Vagina (tissue), 2 donors: ENCODE measurements at regions not wholly inside any gene's neighbourhood (a gene's known extent, or its start where the extent isn't known, plus 50 kb on each side); places are given as distances from the start of the nearest gene placed in this dataset.

Source experiments
- DNase-seq, 2 donors: peaks; one replicate each; pipeline ENCODE4 v3.0.0-alpha.2; 2017; ENCODE audit errors: extremely low spot score in 2 of 2
- H3K27ac ChIP-seq: fragments of 200-600 bp; sonication (generic); one replicate; pipeline ENCODE4 v1.5.1; 2019
- H3K27me3 ChIP-seq: fragments of 200-600 bp; sonication (generic); one replicate; pipeline ENCODE4 v1.5.1; 2019
- H3K36me3 ChIP-seq, 2 donors: fragments of 200-600 bp; sonication (generic); one replicate each; pipeline ENCODE4 v1.5.1; 2017 to 2019
- H3K4me1 ChIP-seq: fragments of 200-600 bp; sonication (generic); one replicate; pipeline ENCODE4 v1.5.1; 2019
- H3K4me3 ChIP-seq, 2 donors: fragments of 200-600 bp; sonication (generic); 1 replicate in 1 of 2; 2 replicates in 1 of 2; pipeline ENCODE4 v1.5.1; 2016 to 2019
- H3K9me3 ChIP-seq: fragments of 200-600 bp; sonication (generic); one replicate; pipeline ENCODE4 v1.5.1; 2019
- POLR2A ChIP-seq, 2 donors: fragments of 450-650 bp; IDR thresholded peaks; one replicate each; pipeline ENCODE4 v1.6.1; 2017; ENCODE audit warnings: antibody characterized with exemption in 2 of 2, mild to moderate bottlenecking in 2 of 2, moderate library complexity in 2 of 2
- POLR2AphosphoS5 ChIP-seq, 2 donors: sonication (generic); formaldehyde crosslinking; IDR thresholded peaks; one replicate each; pipeline ENCODE4 v1.9.0; 2017; ENCODE audit warnings: antibody characterized with exemption in 2 of 2, mild to moderate bottlenecking in 2 of 2, low read depth in 1 of 2; ENCODE audit not compliant: insufficient read depth in 1 of 2
- intact Hi-C: fragments of 100-400 bp; cut with DNase I; formaldehyde crosslinking; loops from one replicate; pipeline ENCODE4 v1.15.1; 2023
- TF ChIP-seq, protein P1 (sequence below), 3 experiments: fragments of 450-650 bp in 2 of 3; fragments of 200-600 bp in 1 of 3; sonication (generic) in 1 of 3; IDR thresholded peaks; one replicate each; pipeline ENCODE4 v1.5.1; 2017 to 2019; ENCODE audit warnings: antibody characterized with exemption in 3 of 3, mild to moderate bottlenecking in 2 of 3, moderate library complexity in 2 of 3

DNA sequence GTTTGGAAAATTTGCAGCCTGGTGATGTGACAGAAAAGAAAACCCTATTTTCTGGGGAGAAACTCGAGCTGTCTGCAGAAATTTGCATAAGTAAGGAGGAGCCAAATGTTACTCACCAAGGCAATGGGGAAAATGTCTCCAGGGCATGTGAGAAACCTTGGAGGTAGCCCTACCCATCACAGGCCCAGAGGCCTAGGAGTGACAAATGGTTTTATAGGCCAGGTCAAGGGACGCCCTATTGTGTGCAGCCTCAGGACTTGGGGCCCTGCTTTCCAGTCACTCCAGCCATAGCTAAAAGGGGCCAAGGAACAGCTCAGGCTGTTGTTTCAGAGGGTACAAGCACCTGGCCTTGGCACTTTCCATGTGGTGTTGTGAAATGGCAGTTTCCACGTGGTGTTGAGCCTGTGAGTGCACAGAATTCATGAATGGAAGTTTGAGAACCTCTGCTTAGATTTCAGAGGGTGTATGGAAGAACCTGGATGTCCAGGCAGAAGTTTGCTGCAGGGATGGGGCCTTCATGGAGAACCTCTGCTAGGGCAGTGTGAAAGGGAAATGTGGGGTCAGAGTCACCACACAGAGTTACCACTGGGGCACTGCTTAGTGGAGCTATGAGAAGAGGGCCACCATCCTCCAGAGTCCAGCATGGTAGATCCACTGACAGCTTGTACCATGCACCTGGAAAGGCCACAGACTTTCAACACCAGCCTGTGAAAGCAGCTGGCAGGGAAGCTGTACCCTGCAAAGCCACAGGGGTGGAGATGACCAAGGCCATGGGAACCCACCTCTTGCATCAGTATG is 637.6 kb upstream of the EPHA5 start:
- Histone ChIP-seq H3K4me3 (no peak overlapping the region), H3K9me3 (no peaks in the 10 kb centered on the region), H3K4me1 (no peaks in the 10 kb centered on the region), H3K36me3 (no peaks in the 10 kb centered on the region), H3K27me3 (no peaks in the 10 kb centered on the region), H3K27ac (no peak overlapping the region)
- intact Hi-C loops: no loop called here
- no peak for DNase-seq
- TF ChIP-seq POLR2A (IDR thresholded peaks at IDR 0.05): no peak
- no peak for TF ChIP-seq POLR2AphosphoS5 (IDR thresholded peaks at IDR 0.05; ENCODE audit: insufficient read depth in 1 of 2, low read depth in 1 of 2)
- TF ChIP-seq, protein P1, sequence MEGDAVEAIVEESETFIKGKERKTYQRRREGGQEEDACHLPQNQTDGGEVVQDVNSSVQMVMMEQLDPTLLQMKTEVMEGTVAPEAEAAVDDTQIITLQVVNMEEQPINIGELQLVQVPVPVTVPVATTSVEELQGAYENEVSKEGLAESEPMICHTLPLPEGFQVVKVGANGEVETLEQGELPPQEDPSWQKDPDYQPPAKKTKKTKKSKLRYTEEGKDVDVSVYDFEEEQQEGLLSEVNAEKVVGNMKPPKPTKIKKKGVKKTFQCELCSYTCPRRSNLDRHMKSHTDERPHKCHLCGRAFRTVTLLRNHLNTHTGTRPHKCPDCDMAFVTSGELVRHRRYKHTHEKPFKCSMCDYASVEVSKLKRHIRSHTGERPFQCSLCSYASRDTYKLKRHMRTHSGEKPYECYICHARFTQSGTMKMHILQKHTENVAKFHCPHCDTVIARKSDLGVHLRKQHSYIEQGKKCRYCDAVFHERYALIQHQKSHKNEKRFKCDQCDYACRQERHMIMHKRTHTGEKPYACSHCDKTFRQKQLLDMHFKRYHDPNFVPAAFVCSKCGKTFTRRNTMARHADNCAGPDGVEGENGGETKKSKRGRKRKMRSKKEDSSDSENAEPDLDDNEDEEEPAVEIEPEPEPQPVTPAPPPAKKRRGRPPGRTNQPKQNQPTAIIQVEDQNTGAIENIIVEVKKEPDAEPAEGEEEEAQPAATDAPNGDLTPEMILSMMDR (IDR thresholded peaks at IDR 0.05): no peak

DNA sequence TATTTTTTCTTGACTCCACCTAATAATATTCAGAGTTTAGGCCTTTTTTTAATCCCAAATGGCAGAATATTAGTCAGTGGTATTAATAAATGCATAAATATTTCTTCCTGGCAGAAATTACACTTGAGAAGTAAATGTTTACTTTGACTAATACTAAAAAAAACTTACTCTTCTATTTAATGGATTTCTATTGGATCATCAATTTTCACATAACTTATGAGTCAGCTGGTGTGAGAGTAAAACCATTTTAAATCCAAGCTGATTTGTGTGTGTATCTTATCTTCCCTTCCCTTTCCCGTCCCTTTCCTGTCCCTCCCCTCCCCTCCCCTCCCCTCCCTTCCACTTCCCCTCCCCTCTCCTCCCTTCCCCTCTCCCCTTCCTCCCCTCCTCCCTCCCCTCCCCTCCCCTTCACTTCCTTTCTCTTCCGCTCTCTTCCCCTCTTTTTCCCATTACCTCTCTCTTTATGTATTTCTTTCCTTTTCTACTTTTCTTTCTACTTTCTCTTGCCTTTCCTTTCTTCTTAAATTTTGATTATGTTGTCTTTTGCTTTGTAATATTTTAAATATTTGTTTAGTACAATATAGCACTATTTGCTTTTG is 630.1 kb upstream of the EPHA5 start:
- TF ChIP-seq POLR2AphosphoS5 (IDR thresholded peaks at IDR 0.05; ENCODE audit: insufficient read depth in 1 of 2, low read depth in 1 of 2) (no peak), POLR2A (IDR thresholded peaks at IDR 0.05) (no peak)
- TF ChIP-seq, protein P1 (IDR thresholded peaks at IDR 0.05): no peak
- Histone ChIP-seq H3K4me3 (no peak overlapping the region), H3K27me3 (no peaks in the 10 kb centered on the region), H3K27ac (no peak overlapping the region), H3K4me1 (no peaks in the 10 kb centered on the region), H3K9me3 (no peaks in the 10 kb centered on the region), H3K36me3 (no peaks in the 10 kb centered on the region)
- no peak for DNase-seq
- intact Hi-C loops: no loop called here

DNA sequence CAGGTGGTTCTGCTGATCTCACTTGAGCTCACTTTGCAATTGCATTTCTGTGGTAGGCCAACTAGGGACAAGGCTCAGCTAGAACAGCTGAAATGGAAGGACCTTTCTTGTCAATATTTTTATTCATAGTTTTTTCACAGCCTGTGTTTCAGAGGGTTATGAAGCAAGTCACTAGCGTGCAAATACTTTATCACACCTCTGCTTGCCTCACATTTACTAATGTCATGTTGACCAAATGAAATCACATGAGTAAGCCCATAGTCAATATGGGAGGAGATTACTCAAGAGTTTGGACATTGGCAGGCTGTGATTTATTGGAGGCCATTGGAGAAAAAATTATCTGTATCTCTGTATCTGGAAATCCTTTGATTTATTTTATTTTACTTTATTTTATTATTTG is 628.3 kb upstream of the EPHA5 start:
- Histone ChIP-seq H3K4me3 (no peak overlapping the region), H3K36me3 (no peaks in the 10 kb centered on the region), H3K27me3 (no peaks in the 10 kb centered on the region), H3K9me3 (no peaks in the 10 kb centered on the region), H3K4me1 (no peaks in the 10 kb centered on the region), H3K27ac (no peak overlapping the region)
- no peak for DNase-seq
- intact Hi-C loops: no loop called here
- TF ChIP-seq, protein P1 (IDR thresholded peaks at IDR 0.05): no peak
- TF ChIP-seq POLR2AphosphoS5 (IDR thresholded peaks at IDR 0.05; ENCODE audit: insufficient read depth in 1 of 2, low read depth in 1 of 2): no peak
- no peak for TF ChIP-seq POLR2A (IDR thresholded peaks at IDR 0.05)

DNA sequence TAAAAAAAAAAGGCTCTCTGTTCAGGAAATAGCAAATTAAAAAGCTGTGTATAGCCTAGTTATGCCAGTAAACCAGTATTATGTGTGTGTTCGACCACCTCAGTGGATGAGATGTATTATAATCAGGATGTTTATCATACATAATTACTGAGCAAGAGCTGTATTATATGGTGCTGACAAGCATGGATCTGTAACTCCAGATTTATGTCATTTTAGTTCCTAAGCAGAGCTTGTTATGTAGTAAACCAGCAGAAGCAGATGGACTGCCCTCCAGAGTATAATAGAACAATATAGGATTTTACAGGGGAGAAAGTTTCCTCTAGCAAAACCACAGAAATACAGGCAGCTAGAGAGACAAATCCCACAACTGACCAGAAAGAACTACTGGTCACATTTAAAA is 627.4 kb upstream of the EPHA5 start:
- intact Hi-C loops: no loop called here
- Histone ChIP-seq H3K4me3 (no peak overlapping the region), H3K4me1 (no peaks in the 10 kb centered on the region), H3K9me3 (no peaks in the 10 kb centered on the region), H3K36me3 (no peaks in the 10 kb centered on the region), H3K27ac (no peak overlapping the region), H3K27me3 (no peaks in the 10 kb centered on the region)
- TF ChIP-seq, protein P1 (IDR thresholded peaks at IDR 0.05): no peak
- no peak for TF ChIP-seq POLR2AphosphoS5 (IDR thresholded peaks at IDR 0.05; ENCODE audit: insufficient read depth in 1 of 2, low read depth in 1 of 2)
- TF ChIP-seq POLR2A (IDR thresholded peaks at IDR 0.05): no peak
- DNase-seq: no peak

DNA sequence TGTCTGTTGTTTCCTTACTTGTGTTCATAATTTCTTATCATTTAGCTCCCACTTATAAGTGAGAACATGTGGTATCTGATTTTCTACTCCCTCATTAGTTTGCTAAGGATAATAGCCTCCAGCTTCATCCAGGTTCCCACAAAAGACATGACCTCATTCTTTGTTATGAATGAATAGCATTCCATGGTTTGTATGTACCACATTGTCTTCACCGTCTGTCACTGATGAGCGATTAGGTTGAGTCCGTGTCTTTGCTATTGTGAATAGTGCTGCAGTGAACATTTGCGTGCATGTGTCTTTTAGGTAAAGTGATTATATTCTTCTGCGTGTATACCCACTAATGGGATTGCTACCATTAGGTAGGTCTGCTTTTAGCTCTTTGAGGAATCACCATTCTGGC is 624.3 kb upstream of the EPHA5 start:
- Histone ChIP-seq H3K9me3 (no peaks in the 10 kb centered on the region), H3K4me1 (no peaks in the 10 kb centered on the region), H3K4me3 (no peak overlapping the region), H3K36me3 (no peaks in the 10 kb centered on the region), H3K27ac (no peak overlapping the region), H3K27me3 (no peaks in the 10 kb centered on the region)
- intact Hi-C loops: no loop called here
- no peak for DNase-seq
- TF ChIP-seq, protein P1 (IDR thresholded peaks at IDR 0.05): no peak
- TF ChIP-seq POLR2A (IDR thresholded peaks at IDR 0.05) (no peak), POLR2AphosphoS5 (IDR thresholded peaks at IDR 0.05; ENCODE audit: insufficient read depth in 1 of 2, low read depth in 1 of 2) (no peak)
